ENCODE measurements at regions not wholly inside any gene's neighbourhood (a gene's known extent, or its start where the extent isn't known, plus 50 kb on each side); places are given as distances from the start of the nearest gene placed in this dataset.

GRCh38 chr18:78770139-78770822 is 209.3 kb upstream of the SALL3 start:
- TF ChIP-seq POLR2A (IDR thresholded peaks at IDR 0.05) (no peak), CTCF (IDR thresholded peaks at IDR 0.05) (no peak)
